Breast epithelium (tissue), 3 donors: ENCODE measurements at regions not wholly inside any gene's neighbourhood (a gene's known extent, or its start where the extent isn't known, plus 50 kb on each side); places are given as distances from the start of the nearest gene placed in this dataset.

ENCODE experiments used
- POLR2AphosphoS5 ChIP-seq, 3 donors: sonication (generic); formaldehyde crosslinking; IDR thresholded peaks; one replicate each; pipeline ENCODE4 v1.6.1; 2017; ENCODE audit warnings: antibody characterized with exemption in 3 of 3
- TF ChIP-seq, protein P1 (sequence below), 3 donors: fragments of 450-650 bp; IDR thresholded peaks; one replicate each; pipeline ENCODE4 v1.5.1; 2016 to 2017; ENCODE audit warnings: antibody characterized with exemption in 3 of 3, mild to moderate bottlenecking in 3 of 3, moderate library complexity in 3 of 3

DNA sequence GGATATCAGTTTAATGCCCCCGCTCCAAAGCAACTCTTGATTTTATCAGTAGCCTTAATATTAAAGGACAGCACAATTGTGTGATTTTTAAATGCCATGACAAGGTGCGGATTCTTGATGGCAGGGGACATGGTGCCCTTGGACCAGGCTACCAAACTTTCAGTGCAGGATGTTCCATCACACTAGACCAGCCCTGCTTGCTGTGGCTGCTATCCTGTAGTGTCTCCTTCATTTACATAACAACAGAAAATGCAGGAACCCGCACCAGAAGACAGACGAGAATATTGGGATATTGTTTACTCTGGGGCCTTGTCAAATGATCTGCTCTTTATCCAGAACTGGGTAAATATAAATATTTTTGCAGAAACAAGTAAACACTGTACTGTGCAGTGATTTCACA, 229.3 kb upstream of the PKN2 start:
- TF ChIP-seq, protein P1, sequence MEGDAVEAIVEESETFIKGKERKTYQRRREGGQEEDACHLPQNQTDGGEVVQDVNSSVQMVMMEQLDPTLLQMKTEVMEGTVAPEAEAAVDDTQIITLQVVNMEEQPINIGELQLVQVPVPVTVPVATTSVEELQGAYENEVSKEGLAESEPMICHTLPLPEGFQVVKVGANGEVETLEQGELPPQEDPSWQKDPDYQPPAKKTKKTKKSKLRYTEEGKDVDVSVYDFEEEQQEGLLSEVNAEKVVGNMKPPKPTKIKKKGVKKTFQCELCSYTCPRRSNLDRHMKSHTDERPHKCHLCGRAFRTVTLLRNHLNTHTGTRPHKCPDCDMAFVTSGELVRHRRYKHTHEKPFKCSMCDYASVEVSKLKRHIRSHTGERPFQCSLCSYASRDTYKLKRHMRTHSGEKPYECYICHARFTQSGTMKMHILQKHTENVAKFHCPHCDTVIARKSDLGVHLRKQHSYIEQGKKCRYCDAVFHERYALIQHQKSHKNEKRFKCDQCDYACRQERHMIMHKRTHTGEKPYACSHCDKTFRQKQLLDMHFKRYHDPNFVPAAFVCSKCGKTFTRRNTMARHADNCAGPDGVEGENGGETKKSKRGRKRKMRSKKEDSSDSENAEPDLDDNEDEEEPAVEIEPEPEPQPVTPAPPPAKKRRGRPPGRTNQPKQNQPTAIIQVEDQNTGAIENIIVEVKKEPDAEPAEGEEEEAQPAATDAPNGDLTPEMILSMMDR (IDR thresholded peaks at IDR 0.05), result no peak
- no peak for TF ChIP-seq POLR2AphosphoS5 (IDR thresholded peaks at IDR 0.05)
